Trophoblast cell (in vitro differentiated cells and primary cell): ENCODE measurements at regions not wholly inside any gene's neighbourhood (a gene's known extent, or its start where the extent isn't known, plus 50 kb on each side); places are given as distances from the start of the nearest gene placed in this dataset.
"Not testable (repeated sequence)": the region's sequence is repeated elsewhere in the genome, so short reads cannot be mapped to it uniquely, and the experiment has no call there.

Experiments used
- DNase-seq, 2 donors: peaks; one replicate each; pipeline ENCODE4 v3.0.0-alpha.2; 2016
- H2AFZ ChIP-seq: 2 replicates; pipeline ENCODE4 v1.6.1; 2013; ENCODE audit warnings: low read length, moderate library complexity, mild to moderate bottlenecking; ENCODE audit not compliant: insufficient read depth, poor library complexity
- H2AK5ac ChIP-seq: 2 replicates; pipeline ENCODE4 v1.6.1; 2013; ENCODE audit warnings: mild to moderate bottlenecking, low read length
- H2BK120ac ChIP-seq: 2 replicates; pipeline ENCODE4 v1.6.1; 2013; ENCODE audit warnings: low read length, mild to moderate bottlenecking, moderate library complexity; ENCODE audit not compliant: insufficient read depth, poor library complexity
- H2BK12ac ChIP-seq: 2 replicates; pipeline ENCODE4 v1.6.1; 2013; ENCODE audit warnings: mild to moderate bottlenecking, low read length, moderate library complexity
- H2BK5ac ChIP-seq: 2 replicates; pipeline ENCODE4 v1.6.1; 2013; ENCODE audit warnings: low read length, low read depth, moderate library complexity, mild to moderate bottlenecking; ENCODE audit not compliant: poor library complexity
- H3K14ac ChIP-seq: 2 replicates; pipeline ENCODE4 v1.6.1; 2013; ENCODE audit warnings: mild to moderate bottlenecking, low read length
- H3K18ac ChIP-seq: 2 replicates; pipeline ENCODE4 v1.6.1; 2013; ENCODE audit warnings: mild to moderate bottlenecking, low read length
- H3K23ac ChIP-seq: 2 replicates; pipeline ENCODE4 v1.6.1; 2013; ENCODE audit warnings: low read length
- H3K27ac ChIP-seq: 2 replicates; pipeline ENCODE4 v1.5.1; 2013; ENCODE audit warnings: low read depth, mild to moderate bottlenecking, inconsistent platforms, low read length, moderate library complexity
- H3K27me3 ChIP-seq: 2 replicates; pipeline ENCODE4 v1.6.1; 2013; ENCODE audit warnings: inconsistent platforms, mild to moderate bottlenecking, low read length, moderate library complexity; ENCODE audit not compliant: insufficient read depth
- H3K36me3 ChIP-seq, 2 experiments: 1 replicate in 1 of 2; 2 replicates in 1 of 2; pipeline ENCODE4 v1.6.1; 2013; ENCODE audit warnings: low read length in 2 of 2, mild to moderate bottlenecking in 2 of 2, moderate library complexity in 1 of 2; ENCODE audit not compliant: insufficient read depth in 2 of 2, control insufficient read depth in 1 of 2
- H3K4ac ChIP-seq: 2 replicates; pipeline ENCODE4 v1.6.1; 2013; ENCODE audit warnings: low read depth, mild to moderate bottlenecking, low read length, moderate library complexity
- H3K4me1 ChIP-seq, 2 experiments: 1 replicate in 1 of 2; 2 replicates in 1 of 2; pipeline ENCODE4 v1.6.1; 2013; ENCODE audit warnings: low read length in 2 of 2, mild to moderate bottlenecking in 2 of 2, moderate library complexity in 1 of 2; ENCODE audit not compliant: insufficient read depth in 2 of 2, control insufficient read depth in 1 of 2
- H3K4me2 ChIP-seq: 2 replicates; pipeline ENCODE4 v1.6.1; 2013; ENCODE audit warnings: inconsistent platforms, mild to moderate bottlenecking, low read length, moderate library complexity
- H3K4me3 ChIP-seq: 2 replicates; pipeline ENCODE4 v1.5.1; 2013; ENCODE audit warnings: mild to moderate bottlenecking, low read depth, low read length, inconsistent platforms
- H3K79me1 ChIP-seq: one replicate; pipeline ENCODE4 v1.6.1; 2013; ENCODE audit warnings: low read length
- H3K79me2 ChIP-seq: 2 replicates; pipeline ENCODE4 v1.6.1; 2013; ENCODE audit warnings: low read length, mild to moderate bottlenecking; ENCODE audit not compliant: control insufficient read depth, insufficient read depth, poor library complexity
- H3K9ac ChIP-seq: 2 replicates; pipeline ENCODE4 v1.6.1; 2013; ENCODE audit warnings: mild to moderate bottlenecking, low read length
- H3K9me3 ChIP-seq: 2 replicates; pipeline ENCODE4 v1.6.1; 2013; ENCODE audit warnings: low read depth, mild to moderate bottlenecking, control low read depth, inconsistent platforms, low read length; ENCODE audit not compliant: insufficient read depth
- H4K12ac ChIP-seq: 2 replicates; pipeline ENCODE4 v1.6.1; 2013; ENCODE audit warnings: low read depth, mild to moderate bottlenecking, low read length, moderate library complexity
- H4K8ac ChIP-seq: 2 replicates; pipeline ENCODE4 v1.6.1; 2013; ENCODE audit warnings: low read depth, mild to moderate bottlenecking, low read length, moderate library complexity
- H4K91ac ChIP-seq: one replicate; pipeline ENCODE4 v1.6.1; 2013; ENCODE audit warnings: low read depth, mild to moderate bottlenecking, low read length, moderate library complexity
- WGBS: extraction: QIAGEN DNeasy Blood & Tissue Kit; methylation state at CpG from one replicate; pipeline ENCODE4 v1.1.7; 2013; ENCODE audit warnings: missing lambda C conversion rate; ENCODE audit not compliant: insufficient read length, insufficient coverage; ENCODE audit errors: extremely low coverage; 5-methylcytosine and 5-hydroxymethylcytosine counted together

DNA sequence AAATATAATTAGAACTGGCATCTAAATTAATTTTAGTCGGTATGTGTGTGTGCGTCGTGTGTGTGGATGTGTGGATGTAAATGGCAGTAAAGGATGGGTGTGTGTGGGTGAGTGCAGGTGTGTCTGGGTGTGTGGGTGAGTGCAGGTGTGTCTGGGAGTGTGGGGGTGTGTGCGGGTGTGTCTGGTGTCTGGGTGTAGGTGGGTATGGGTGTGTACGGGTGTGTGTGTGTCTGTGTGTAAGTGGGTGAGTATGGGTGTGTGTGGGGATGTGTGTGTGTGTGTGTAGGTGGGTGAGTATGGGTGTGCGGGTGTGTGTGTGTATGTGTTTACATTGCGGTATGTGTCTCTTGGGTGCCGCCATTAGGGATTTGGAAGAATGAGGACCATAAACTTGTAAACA, 55.0 kb downstream of the OR11H1 start:
- H3K27ac ChIP-seq, H3K4me3 ChIP-seq, DNase-seq, H3K36me3 ChIP-seq, H3K18ac ChIP-seq, H3K4ac ChIP-seq, H3K4me2 ChIP-seq, H3K9ac ChIP-seq, H3K9me3 ChIP-seq, H2AFZ ChIP-seq, H2BK12ac ChIP-seq, H3K4me1 ChIP-seq, H4K12ac ChIP-seq, H4K91ac ChIP-seq, H4K8ac ChIP-seq, H3K27me3 ChIP-seq, H3K14ac ChIP-seq, H2BK120ac ChIP-seq, H2BK5ac ChIP-seq, H3K79me1 ChIP-seq, H3K23ac ChIP-seq, H2AK5ac ChIP-seq, H3K79me2 ChIP-seq: not testable (repeated sequence)
- no CpG with 5 or more reads among the region's 8 CpGs for WGBS

GRCh38 chr22:15602199-15602598, 74.2 kb downstream of the OR11H1 start:
- not testable (repeated sequence) for H4K8ac ChIP-seq, H3K79me1 ChIP-seq, H3K79me2 ChIP-seq, H3K4me1 ChIP-seq, H2AK5ac ChIP-seq, H3K23ac ChIP-seq, H2BK120ac ChIP-seq, H3K36me3 ChIP-seq, H4K12ac ChIP-seq, H3K14ac ChIP-seq, H3K4ac ChIP-seq, H2AFZ ChIP-seq, H3K27me3 ChIP-seq, H4K91ac ChIP-seq, H3K9ac ChIP-seq, H3K4me2 ChIP-seq, DNase-seq, H2BK12ac ChIP-seq, H3K4me3 ChIP-seq, H3K27ac ChIP-seq, H3K9me3 ChIP-seq, H2BK5ac ChIP-seq, H3K18ac ChIP-seq
- WGBS: no CpG with 5 or more reads among the region's 4 CpGs

GRCh38 chr22:15603111-15603510, 75.1 kb downstream of the OR11H1 start:
- H4K91ac ChIP-seq, H3K4ac ChIP-seq, H3K18ac ChIP-seq, H3K4me2 ChIP-seq, H3K27ac ChIP-seq, H3K23ac ChIP-seq, H4K8ac ChIP-seq, H3K79me2 ChIP-seq, H3K4me1 ChIP-seq, H4K12ac ChIP-seq, H3K27me3 ChIP-seq, H3K79me1 ChIP-seq, DNase-seq, H3K9me3 ChIP-seq, H2BK12ac ChIP-seq, H2AK5ac ChIP-seq, H3K36me3 ChIP-seq, H2AFZ ChIP-seq, H3K14ac ChIP-seq, H3K4me3 ChIP-seq, H3K9ac ChIP-seq, H2BK120ac ChIP-seq, H2BK5ac ChIP-seq: not testable (repeated sequence)
- no CpG with 5 or more reads among the region's 29 CpGs for WGBS

GRCh38 chr22:15604176-15604575, 76.2 kb downstream of the OR11H1 start:
- not testable (repeated sequence) for H3K9me3 ChIP-seq, H4K8ac ChIP-seq, H3K4me2 ChIP-seq, H2BK5ac ChIP-seq, H2BK12ac ChIP-seq, H3K36me3 ChIP-seq, H3K4me1 ChIP-seq, H3K4ac ChIP-seq, H4K12ac ChIP-seq, H2BK120ac ChIP-seq, DNase-seq, H3K18ac ChIP-seq, H2AK5ac ChIP-seq, H3K14ac ChIP-seq, H3K4me3 ChIP-seq, H3K79me2 ChIP-seq, H4K91ac ChIP-seq, H3K23ac ChIP-seq, H2AFZ ChIP-seq, H3K9ac ChIP-seq, H3K79me1 ChIP-seq, H3K27ac ChIP-seq, H3K27me3 ChIP-seq
- WGBS: no CpG with 5 or more reads among the region's 7 CpGs
